ENCODE measurements at regions not wholly inside any gene's neighbourhood (a gene's known extent, or its start where the extent isn't known, plus 50 kb on each side); places are given as distances from the start of the nearest gene placed in this dataset.

DNA sequence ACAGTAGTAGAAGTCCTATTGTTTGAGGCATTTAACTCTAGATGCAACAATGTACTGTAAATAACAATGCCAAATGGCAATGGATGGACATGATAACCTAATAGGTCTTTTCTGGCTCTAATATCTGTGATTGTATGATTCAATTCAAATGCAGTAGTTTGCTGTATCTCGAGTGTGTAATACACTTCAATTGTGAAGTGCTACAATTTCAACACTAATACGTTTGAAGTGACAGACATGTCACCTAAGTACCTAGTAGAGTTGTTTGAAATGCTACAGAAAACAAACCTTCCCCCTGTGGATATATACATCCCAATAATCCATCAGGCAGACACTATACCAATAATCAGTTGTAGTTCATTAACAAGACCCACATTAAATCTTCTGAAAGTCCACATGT is 305.9 kb upstream of the ITGA1 start:
- WGBS (ENCODE audit: low lambda C conversion rate) = 3% methylated on average over 2 of the region's 2 CpGs
- no peak overlapping the region for H3K27ac ChIP-seq (ENCODE audit: low read depth in 2 of 2, low read length in 1 of 2)
- 0 out of 2 replicates have a peak, but pooled peaks cover 3% of the 10 kb centered on the region for H3K9me2 ChIP-seq
- no peak overlapping the region for H3K9ac ChIP-seq
- DNase-seq = no peak
- no peaks in the 10 kb centered on the region for H3K36me3 ChIP-seq (replicated peaks in 1 of 2; ENCODE audit: control insufficient read depth in 1 of 2, insufficient read depth in 2 of 2, low read length in 1 of 2)
- H3K27me3 ChIP-seq (ENCODE audit: insufficient read depth) = no peaks in the 10 kb centered on the region
- no peak for TF ChIP-seq JUND (IDR thresholded peaks at IDR 0.05)
- TF ChIP-seq, protein P1, sequence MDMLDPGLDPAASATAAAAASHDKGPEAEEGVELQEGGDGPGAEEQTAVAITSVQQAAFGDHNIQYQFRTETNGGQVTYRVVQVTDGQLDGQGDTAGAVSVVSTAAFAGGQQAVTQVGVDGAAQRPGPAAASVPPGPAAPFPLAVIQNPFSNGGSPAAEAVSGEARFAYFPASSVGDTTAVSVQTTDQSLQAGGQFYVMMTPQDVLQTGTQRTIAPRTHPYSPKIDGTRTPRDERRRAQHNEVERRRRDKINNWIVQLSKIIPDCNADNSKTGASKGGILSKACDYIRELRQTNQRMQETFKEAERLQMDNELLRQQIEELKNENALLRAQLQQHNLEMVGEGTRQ (IDR thresholded peaks at IDR 0.05; ENCODE audit: borderline replicate concordance, low read depth, low read length) = no peak
- no peak for TF ChIP-seq RFX5 (IDR thresholded peaks at IDR 0.05; ENCODE audit: low read length)
- no peaks in the 10 kb centered on the region for H3K4me1 ChIP-seq (ENCODE audit: control insufficient read depth in 1 of 2, insufficient read depth in 2 of 2, low read depth in 1 of 2, low read length in 1 of 2)
- H3K9me3 ChIP-seq = no peaks in the 10 kb centered on the region
- no peaks in the 10 kb centered on the region for H4K20me1 ChIP-seq (ENCODE audit: insufficient read depth)
- H3F3A ChIP-seq (replicated peaks; ENCODE audit: insufficient read depth) = no peaks in the 10 kb centered on the region
- no peak overlapping the region for H3K4me2 ChIP-seq
- no peaks in the 10 kb centered on the region for H3K79me2 ChIP-seq (ENCODE audit: insufficient read depth)
- H2AFZ ChIP-seq (ENCODE audit: low read depth) = no peak overlapping the region
- ChIA-PET CTCF (no interaction called here), POLR2A (no interaction called here)
- no peak overlapping the region for H3K4me3 ChIP-seq (ENCODE audit: low read depth in 2 of 2, low read length in 1 of 2)

DNA sequence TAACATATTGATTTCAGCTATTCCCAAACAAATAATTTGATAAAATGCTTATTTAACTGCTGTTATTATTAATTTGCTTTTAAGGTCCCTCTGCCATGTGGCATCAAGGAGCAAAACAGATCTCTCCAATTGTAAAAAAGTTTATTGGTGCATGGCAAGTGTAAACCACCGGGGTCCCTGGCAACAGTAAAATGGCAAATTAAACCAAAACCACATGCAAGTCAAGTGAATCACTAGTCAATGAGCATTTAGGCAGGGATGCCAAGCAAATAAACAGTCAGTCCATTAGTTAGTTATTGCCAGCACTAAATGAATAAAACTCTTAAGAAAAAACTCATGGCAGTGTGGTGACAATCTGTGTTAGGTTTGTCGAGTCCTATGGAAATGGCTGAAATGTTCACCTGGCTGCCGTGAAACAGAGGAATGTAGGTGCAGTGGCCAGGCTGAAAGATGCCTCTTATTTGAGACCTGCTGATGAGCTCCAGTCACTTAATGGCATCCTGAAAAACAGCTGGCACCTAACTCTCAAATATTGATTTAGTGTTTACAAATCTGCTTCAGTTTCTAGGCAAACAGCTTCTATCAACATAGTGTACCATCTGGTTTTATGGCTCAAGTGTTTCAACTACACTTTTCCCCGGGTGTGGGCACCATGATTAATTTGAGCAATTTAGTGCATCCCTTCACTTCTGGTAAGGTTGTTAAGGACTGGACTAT is 296.5 kb upstream of the ITGA1 start:
- no peaks in the 10 kb centered on the region for H3K4me1 ChIP-seq (ENCODE audit: control insufficient read depth in 1 of 2, insufficient read depth in 2 of 2, low read depth in 1 of 2, low read length in 1 of 2)
- no peaks in the 10 kb centered on the region for H3K36me3 ChIP-seq (replicated peaks in 1 of 2; ENCODE audit: control insufficient read depth in 1 of 2, insufficient read depth in 2 of 2, low read length in 1 of 2)
- no peak overlapping the region for H3K4me3 ChIP-seq (ENCODE audit: low read depth in 2 of 2, low read length in 1 of 2)
- TF ChIP-seq, protein P2, sequence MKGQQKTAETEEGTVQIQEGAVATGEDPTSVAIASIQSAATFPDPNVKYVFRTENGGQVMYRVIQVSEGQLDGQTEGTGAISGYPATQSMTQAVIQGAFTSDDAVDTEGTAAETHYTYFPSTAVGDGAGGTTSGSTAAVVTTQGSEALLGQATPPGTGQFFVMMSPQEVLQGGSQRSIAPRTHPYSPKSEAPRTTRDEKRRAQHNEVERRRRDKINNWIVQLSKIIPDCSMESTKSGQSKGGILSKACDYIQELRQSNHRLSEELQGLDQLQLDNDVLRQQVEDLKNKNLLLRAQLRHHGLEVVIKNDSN (IDR thresholded peaks at IDR 0.05; ENCODE audit: borderline replicate concordance, low read depth) = no peak
- no peak for TF ChIP-seq IRF3 (IDR thresholded peaks at IDR 0.05; ENCODE audit: low read depth, low read length)
- no peak for TF ChIP-seq RFX5 (IDR thresholded peaks at IDR 0.05; ENCODE audit: low read length)
- ChIA-PET POLR2A (no interaction called here), CTCF (interaction anchor here (1.1 kb wide), 1 partner anchor 135 kb away, joined by 4 read pairs; no protein-coding TSS in a partner anchor)
- no peaks in the 10 kb centered on the region for H3K27me3 ChIP-seq (ENCODE audit: insufficient read depth)
- no peak overlapping the region for H2AFZ ChIP-seq (ENCODE audit: low read depth)
- no peaks in the 10 kb centered on the region for H3K79me2 ChIP-seq (ENCODE audit: insufficient read depth)
- no peaks in the 10 kb centered on the region for H3K9me3 ChIP-seq
- no peaks in the 10 kb centered on the region for H3F3A ChIP-seq (replicated peaks; ENCODE audit: insufficient read depth)
- no peak overlapping the region for H3K4me2 ChIP-seq
- no peak overlapping the region for H3K27ac ChIP-seq (ENCODE audit: low read depth in 2 of 2, low read length in 1 of 2)
- no peak overlapping the region for H3K9ac ChIP-seq
- no peaks in the 10 kb centered on the region; the same call in 1 of the 2 replicates for H3K9me2 ChIP-seq
- no peaks in the 10 kb centered on the region for H4K20me1 ChIP-seq (ENCODE audit: insufficient read depth)
- WGBS (ENCODE audit: low lambda C conversion rate) = 60% methylated on average over 4 of the region's 4 CpGs
- DNase-seq = no peak

DNA sequence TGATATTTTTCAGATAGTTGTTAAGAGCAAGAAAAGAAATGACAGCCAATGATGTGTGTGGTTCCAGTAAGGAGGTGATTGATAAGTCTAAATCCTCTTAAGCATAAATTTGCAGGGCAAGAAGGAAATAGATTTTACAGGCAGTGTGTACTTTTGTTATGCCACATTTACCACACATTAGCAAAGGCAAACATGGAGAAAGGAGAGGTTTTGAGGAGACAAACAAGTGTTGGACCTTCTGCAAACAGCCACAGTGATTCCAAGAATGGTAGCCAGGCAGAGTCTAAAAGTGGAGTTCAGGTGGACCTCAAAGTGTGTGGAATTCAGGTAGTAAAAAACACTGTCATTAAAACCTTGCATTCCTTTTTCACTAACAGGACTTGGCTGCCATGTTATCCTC is 295.9 kb upstream of the ITGA1 start:
- Histone ChIP-seq H3K27ac (ENCODE audit: low read depth in 2 of 2, low read length in 1 of 2) (no peak overlapping the region), H3K9me3 (no peaks in the 10 kb centered on the region), H3F3A (replicated peaks; ENCODE audit: insufficient read depth) (no peaks in the 10 kb centered on the region), H3K4me2 (no peak overlapping the region), H3K9ac (no peak overlapping the region), H3K9me2 (no peaks in the 10 kb centered on the region; the same call in 1 of the 2 replicates), H3K79me2 (ENCODE audit: insufficient read depth) (no peaks in the 10 kb centered on the region), H3K4me3 (ENCODE audit: low read depth in 2 of 2, low read length in 1 of 2) (no peak overlapping the region), H4K20me1 (ENCODE audit: insufficient read depth) (no peaks in the 10 kb centered on the region), H3K36me3 (replicated peaks in 1 of 2; ENCODE audit: control insufficient read depth in 1 of 2, insufficient read depth in 2 of 2, low read length in 1 of 2) (no peaks in the 10 kb centered on the region), H3K4me1 (ENCODE audit: control insufficient read depth in 1 of 2, insufficient read depth in 2 of 2, low read depth in 1 of 2, low read length in 1 of 2) (no peaks in the 10 kb centered on the region), H3K27me3 (ENCODE audit: insufficient read depth) (no peaks in the 10 kb centered on the region), H2AFZ (ENCODE audit: low read depth) (no peak overlapping the region)
- no peak for DNase-seq
- no peak for TF ChIP-seq TEAD4 (IDR thresholded peaks at IDR 0.05; ENCODE audit: borderline replicate concordance, insufficient read depth)
- TF ChIP-seq SIN3A (IDR thresholded peaks at IDR 0.05; ENCODE audit: borderline replicate concordance, low read depth, low read length) = no peak
- TF ChIP-seq REST (IDR thresholded peaks at IDR 0.05; ENCODE audit: low read depth, low read length) = no peak
- TF ChIP-seq MXI1 (IDR thresholded peaks at IDR 0.05; ENCODE audit: low read depth, low read length) = no peak
- TF ChIP-seq RCOR1 (IDR thresholded peaks at IDR 0.05; ENCODE audit: low read length) = no peak
- CTCF ChIA-PET = interaction anchor here (1.1 kb wide), 1 partner anchor 136 kb away, joined by 4 read pairs; no protein-coding TSS in a partner anchor
- POLR2A ChIA-PET = no interaction called here
